Liver (tissue), 3 donors: ENCODE measurements at regions not wholly inside any gene's neighbourhood (a gene's known extent, or its start where the extent isn't known, plus 50 kb on each side); places are given as distances from the start of the nearest gene placed in this dataset.

Experiments
- ATF3 ChIP-seq: IDR thresholded peaks from 2 replicates; pipeline ENCODE4 v1.6.1; 2016; ENCODE audit warnings: antibody characterized with exemption
- CTCF ChIP-seq: fragments of 150-350 bp; IDR thresholded peaks from 2 replicates; pipeline ENCODE4 v1.5.1; 2017; ENCODE audit warnings: improper control_type of control experiment, low read depth, low read length; ENCODE audit not compliant: missing input control
- EGR1 ChIP-seq, 2 donors: IDR thresholded peaks; 2 replicates each; pipeline ENCODE4 v1.6.1; 2016 to 2018; ENCODE audit warnings: antibody characterized with exemption in 2 of 2, low read depth in 2 of 2
- JUND ChIP-seq, 2 donors: IDR thresholded peaks; 2 replicates each; pipeline ENCODE4 v1.6.1; 2016; ENCODE audit warnings: antibody characterized with exemption in 2 of 2
- YY1 ChIP-seq: IDR thresholded peaks from 2 replicates; pipeline ENCODE4 v1.6.1; 2016; ENCODE audit warnings: antibody characterized with exemption, mild to moderate bottlenecking
- TF ChIP-seq, protein P1 (sequence below): IDR thresholded peaks from 2 replicates; pipeline ENCODE4 v1.6.1; 2016; ENCODE audit warnings: antibody characterized with exemption
- donor health status: healthy.
- donor health status: healthy.

DNA sequence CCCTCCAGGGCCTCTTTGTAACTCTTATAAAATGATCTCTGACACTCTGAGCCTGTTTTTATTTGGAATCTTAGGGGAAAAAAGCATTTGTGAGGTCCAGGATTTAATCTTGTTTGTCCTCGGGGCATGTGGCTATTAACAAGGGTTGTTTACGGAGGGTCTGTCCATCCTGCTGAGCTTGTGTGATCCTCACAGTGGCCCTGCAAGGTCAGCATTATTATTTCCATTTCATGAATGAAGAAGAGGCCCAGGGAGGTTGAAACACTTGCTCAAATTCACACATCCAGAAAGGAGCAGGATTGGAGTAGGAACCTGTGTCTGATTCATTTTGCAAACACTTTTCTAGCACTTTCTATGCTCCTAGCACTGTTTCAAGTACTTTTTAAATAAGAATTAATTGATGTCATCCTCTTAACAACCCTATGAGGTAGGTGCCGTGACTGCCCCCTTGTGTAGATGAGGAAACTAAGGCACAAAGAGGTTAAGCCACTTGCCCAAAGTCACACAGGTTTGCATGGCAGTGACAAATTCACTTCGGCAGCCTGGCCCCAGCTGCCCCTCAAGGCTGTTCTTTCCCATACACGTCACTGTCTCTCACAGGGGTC is 178.9 kb downstream of the MIS18A start:
- TF ChIP-seq ATF3 (no peak), CTCF (no peak), JUND (IDR thresholded peaks at IDR 0.05) (no peak), EGR1 (IDR thresholded peaks at IDR 0.05; ENCODE audit: low read depth in 2 of 2) (no peak), YY1 (no peak)
- TF ChIP-seq, protein P1, sequence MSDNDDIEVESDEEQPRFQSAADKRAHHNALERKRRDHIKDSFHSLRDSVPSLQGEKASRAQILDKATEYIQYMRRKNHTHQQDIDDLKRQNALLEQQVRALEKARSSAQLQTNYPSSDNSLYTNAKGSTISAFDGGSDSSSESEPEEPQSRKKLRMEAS = no peak
